Common myeloid progenitor, CD34-positive (primary cell): ENCODE measurements at regions not wholly inside any gene's neighbourhood (a gene's known extent, or its start where the extent isn't known, plus 50 kb on each side); places are given as distances from the start of the nearest gene placed in this dataset.

Experiments used
- CTCF ChIA-PET: fragments of 350-600 bp; sonication (Branson Sonifier 250); formaldehyde crosslinking; loops from one replicate; lab custom pipeline; 2021; ENCODE audit warnings: antibody characterized with exemption; lab: Charles Lee
- POLR2A ChIA-PET: fragments of 350-600 bp; sonication (Branson Sonifier 250); formaldehyde crosslinking; loops from one replicate; lab custom pipeline; 2021; ENCODE audit warnings: antibody characterized with exemption; lab: Charles Lee
- DNase-seq, 3 donors: peaks; one replicate each; pipeline versions ENCODE4 v3.0.0 to v3.0.0-alpha.2; 2013
- H3K27ac ChIP-seq, 2 experiments: 1 replicate in 1 of 2; 2 replicates in 1 of 2; pipeline ENCODE4 v1.7.0; 2013; ENCODE audit warnings: inconsistent platforms in 2 of 2, low read length in 2 of 2, mild to moderate bottlenecking in 2 of 2, low read depth in 1 of 2, moderate library complexity in 1 of 2; ENCODE audit not compliant: severe bottlenecking in 2 of 2, insufficient read depth in 1 of 2, poor library complexity in 1 of 2
- H3K27me3 ChIP-seq, 5 experiments: replicated peaks in 2 of 5; 1 replicate in 3 of 5; 2 replicates in 2 of 5; pipeline versions ENCODE4 v1.6.1 to v1.7.0; 2013; ENCODE audit warnings: low read length in 4 of 5, mild to moderate bottlenecking in 2 of 5, moderate library complexity in 2 of 5, inconsistent platforms in 1 of 5; ENCODE audit not compliant: insufficient read depth in 5 of 5, control insufficient read depth in 4 of 5
- H3K36me3 ChIP-seq, 4 experiments: 1 replicate in 2 of 4; 2 replicates in 2 of 4; pipeline versions ENCODE4 v1.6.1 to v1.7.0; 2013; ENCODE audit warnings: low read length in 3 of 4, control low read depth in 1 of 4, mild to moderate bottlenecking in 1 of 4; ENCODE audit not compliant: control insufficient read depth in 4 of 4, insufficient read depth in 4 of 4
- H3K4me1 ChIP-seq, 4 experiments: 1 replicate in 3 of 4; 2 replicates in 1 of 4; pipeline versions ENCODE4 v1.6.1 to v1.7.1; 2013; ENCODE audit warnings: low read length in 3 of 4, mild to moderate bottlenecking in 3 of 4, control low read depth in 1 of 4, inconsistent platforms in 1 of 4, moderate library complexity in 1 of 4; ENCODE audit not compliant: control insufficient read depth in 4 of 4, insufficient read depth in 4 of 4; ENCODE audit errors: control extremely low read depth in 1 of 4
- H3K4me3 ChIP-seq, 7 experiments: 1 replicate in 4 of 7; 2 replicates in 3 of 7; pipeline versions ENCODE4 v1.5.1 to v1.7.0; 2013; ENCODE audit warnings: mild to moderate bottlenecking in 7 of 7, low read length in 6 of 7, moderate library complexity in 6 of 7, inconsistent platforms in 2 of 7, low read depth in 2 of 7, control low read depth in 1 of 7; ENCODE audit not compliant: insufficient read depth in 4 of 7, control insufficient read depth in 1 of 7; ENCODE audit errors: extremely low read depth in 1 of 7
- H3K9me3 ChIP-seq, 5 experiments: 1 replicate in 4 of 5; 2 replicates in 1 of 5; pipeline versions ENCODE4 v1.6.1 to v1.7.1; 2013; ENCODE audit warnings: low read length in 4 of 5, mild to moderate bottlenecking in 2 of 5, inconsistent platforms in 1 of 5, low read depth in 1 of 5, moderate library complexity in 1 of 5; ENCODE audit not compliant: control insufficient read depth in 4 of 5, insufficient read depth in 2 of 5; ENCODE audit errors: control extremely low read depth in 1 of 5
- WGBS: methylation state at CpG from one replicate; pipeline ENCODE4 v1.1.5; 2013; ENCODE audit not compliant: insufficient coverage; 5-methylcytosine and 5-hydroxymethylcytosine counted together

GRCh38 chr1:178030467-178030866 is 60.6 kb upstream of the SEC16B start:
- no peak overlapping the region for H3K27ac ChIP-seq
- H3K9me3 ChIP-seq = no peaks in the 10 kb centered on the region
- no peaks in the 10 kb centered on the region for H3K27me3 ChIP-seq
- H3K4me1 ChIP-seq = no peaks in the 10 kb centered on the region
- no peak for DNase-seq
- H3K36me3 ChIP-seq = no peaks in the 10 kb centered on the region
- ChIA-PET CTCF (interaction anchor here (0.6 to 5.6 kb wide), 9 partner anchors 8 to 252 kb away, joined by 3 to 57 read pairs (median 4); no protein-coding TSS in a partner anchor), POLR2A (no interaction called here)
- no peak overlapping the region for H3K4me3 ChIP-seq
- 92% methylated on average over 2 of the region's 3 CpGs for whole genome bisulfite sequencing

GRCh38 chr1:178031856-178032320 is 62.0 kb upstream of the RASAL2 start:
- Histone ChIP-seq H3K4me1 (no peaks in the 10 kb centered on the region), H3K27ac (no peak overlapping the region), H3K9me3 (no peaks in the 10 kb centered on the region), H3K27me3 (no peaks in the 10 kb centered on the region), H3K4me3 (no peak overlapping the region), H3K36me3 (no peaks in the 10 kb centered on the region)
- ChIA-PET POLR2A (no interaction called here), CTCF (interaction anchor here (0.6 to 5.6 kb wide), 23 partner anchors 11 to 254 kb away, joined by 3 to 57 read pairs (median 3); partner anchors contain the start of gene RASAL2)
- peak; percentile 71 to 82 (median 74) for DNase-seq

- CTCF ChIA-PET = interaction anchor here (1.2 to 5.6 kb wide), 8 partner anchors 15 to 253 kb away, joined by 3 to 57 read pairs (median 8); no protein-coding TSS in a partner anchor
- H3K36me3 ChIP-seq = no peaks in the 10 kb centered on the region
- H3K4me1 ChIP-seq = peaks cover 0 to 5% (median 1%) of the 10 kb centered on the region in 4 experiments
- H3K27ac ChIP-seq = no peak overlapping the region
- POLR2A ChIA-PET = no interaction called here
- WGBS = no CpG with 5 or more reads among the region's 2 CpGs
- no peaks in the 10 kb centered on the region for H3K27me3 ChIP-seq
- no peaks in the 10 kb centered on the region for H3K9me3 ChIP-seq
- no peak for DNase-seq
- no peak overlapping the region for H3K4me3 ChIP-seq
Measured at GRCh38 chr1:178033019-178033418, 60.9 kb upstream of the RASAL2 start.

GRCh38 chr1:178034676-178035075 is 59.2 kb upstream of the RASAL2 start:
- no peaks in the 10 kb centered on the region for H3K27me3 ChIP-seq
- no peaks in the 10 kb centered on the region for H3K9me3 ChIP-seq
- POLR2A ChIA-PET = no interaction called here
- no peak overlapping the region for H3K27ac ChIP-seq
- 100% methylated on average over 1 of the region's 2 CpGs for WGBS
- peaks cover 0 to 8% (median 4%) of the 10 kb centered on the region in 4 experiments for H3K4me1 ChIP-seq
- no peaks in the 10 kb centered on the region for H3K36me3 ChIP-seq
- CTCF ChIA-PET = interaction anchor here (0.7 to 4.9 kb wide), 4 partner anchors 13 to 248 kb away, joined by 3 to 29 read pairs (median 6); no protein-coding TSS in a partner anchor
- H3K4me3 ChIP-seq = no peak overlapping the region
- no peak for DNase-seq

- DNase-seq = no peak
- Histone ChIP-seq H3K27ac (no peak overlapping the region), H3K9me3 (no peaks in the 10 kb centered on the region), H3K27me3 (no peaks in the 10 kb centered on the region), H3K4me1 (peaks cover 0 to 8% (median 4%) of the 10 kb centered on the region in 4 experiments), H3K36me3 (no peaks in the 10 kb centered on the region), H3K4me3 (no peak overlapping the region)
- POLR2A ChIA-PET = no interaction called here
- 98% methylated on average over 10 of the region's 10 CpGs for WGBS
- CTCF ChIA-PET = interaction anchor here (1.6 to 2.9 kb wide), 2 partner anchors 62 to 152 kb away, joined by 4 to 12 read pairs; no protein-coding TSS in a partner anchor
Measured at GRCh38 chr1:178036090-178036489, 57.8 kb upstream of the RASAL2 start.

GRCh38 chr1:178037510-178038253 is 56.2 kb upstream of the RASAL2 start:
- peak overlapping the region in 1 of 2 experiments; percentile 49 for H3K27ac ChIP-seq
- POLR2A ChIA-PET = interaction anchor here (1.0 kb wide), 1 partner anchor 64 kb away, joined by 3 read pairs; no protein-coding TSS in a partner anchor
- peak overlapping the region; percentile 60 to 90 (median 78) for H3K4me3 ChIP-seq
- H3K27me3 ChIP-seq = no peaks in the 10 kb centered on the region
- no peaks in the 10 kb centered on the region for H3K36me3 ChIP-seq
- DNase-seq = peak; percentile 80 to 90 (median 86)
- no peaks in the 10 kb centered on the region for H3K9me3 ChIP-seq
- CTCF ChIA-PET = interaction anchor here (0.6 to 2.9 kb wide), 10 partner anchors 9 to 245 kb away, joined by 3 to 12 read pairs (median 4); no protein-coding TSS in a partner anchor
- H3K4me1 ChIP-seq = peaks cover 0 to 8% (median 4%) of the 10 kb centered on the region in 4 experiments
- under 1% methylated on average over 43 of the region's 58 CpGs for WGBS

GRCh38 chr1:178038372-178038771 is 55.5 kb upstream of the RASAL2 start:
- WGBS = 88% methylated on average over 8 of the region's 11 CpGs
- CTCF ChIA-PET = interaction anchor here (0.9 to 2.9 kb wide), 7 partner anchors 8 to 150 kb away, joined by 3 to 12 read pairs (median 4); no protein-coding TSS in a partner anchor
- POLR2A ChIA-PET = no interaction called here
- Histone ChIP-seq H3K36me3 (no peaks in the 10 kb centered on the region), H3K4me1 (peaks cover 0 to 8% (median 4%) of the 10 kb centered on the region in 4 experiments), H3K4me3 (peak overlapping the region in 6 of 7 experiments; percentile 60 to 87 (median 76)), H3K27me3 (no peaks in the 10 kb centered on the region), H3K9me3 (no peaks in the 10 kb centered on the region), H3K27ac (no peak overlapping the region)
- peak in 2 of 3 donors; percentile 34 to 51 for DNase-seq
